ENCODE measurements at regions not wholly inside any gene's neighbourhood (a gene's known extent, or its start where the extent isn't known, plus 50 kb on each side); places are given as distances from the start of the nearest gene placed in this dataset.
"Not testable (repeated sequence)": the region's sequence is repeated elsewhere in the genome, so short reads cannot be mapped to it uniquely, and the experiment has no call there.

GRCh38 chr1:82091265-82091664 is 290.5 kb downstream of the ADGRL2 start:
- ATAC-seq = no peak
- Mint-ChIP-seq H3K4me3 (no peak overlapping the region), H3K27me3 (no peaks in the 10 kb centered on the region), H3K27ac (no peak overlapping the region), H3K4me1 (no peaks in the 10 kb centered on the region), H3K9me3 (no peaks in the 10 kb centered on the region), H3K36me3 (no peaks in the 10 kb centered on the region)

- ATAC-seq = no peak
- Mint-ChIP-seq H3K27ac (no peak overlapping the region), H3K36me3 (no peaks in the 10 kb centered on the region), H3K9me3 (no peaks in the 10 kb centered on the region), H3K4me1 (no peaks in the 10 kb centered on the region), H3K4me3 (no peak overlapping the region), H3K27me3 (no peaks in the 10 kb centered on the region)
Measured at GRCh38 chr1:82090104-82090503, 289.4 kb downstream of the ADGRL2 start.

- Mint-ChIP-seq H3K27ac (no peak overlapping the region), H3K36me3 (no peaks in the 10 kb centered on the region)
Measured at GRCh38 chr1:82086739-82087138, 286.0 kb downstream of the ADGRL2 start.

GRCh38 chr1:82079607-82080006 is 278.9 kb downstream of the ADGRL2 start:
- ATAC-seq = no peak
- no peaks in the 10 kb centered on the region for H3K9me3 Mint-ChIP-seq

More at GRCh38 chr1:82086739-82087138, 286.0 kb downstream of the ADGRL2 start:
- Mint-ChIP-seq H3K4me3 (no peak overlapping the region), H3K4me1 (no peaks in the 10 kb centered on the region), H3K27me3 (no peaks in the 10 kb centered on the region), H3K9me3 (no peaks in the 10 kb centered on the region)
- no peak for ATAC-seq

DNA sequence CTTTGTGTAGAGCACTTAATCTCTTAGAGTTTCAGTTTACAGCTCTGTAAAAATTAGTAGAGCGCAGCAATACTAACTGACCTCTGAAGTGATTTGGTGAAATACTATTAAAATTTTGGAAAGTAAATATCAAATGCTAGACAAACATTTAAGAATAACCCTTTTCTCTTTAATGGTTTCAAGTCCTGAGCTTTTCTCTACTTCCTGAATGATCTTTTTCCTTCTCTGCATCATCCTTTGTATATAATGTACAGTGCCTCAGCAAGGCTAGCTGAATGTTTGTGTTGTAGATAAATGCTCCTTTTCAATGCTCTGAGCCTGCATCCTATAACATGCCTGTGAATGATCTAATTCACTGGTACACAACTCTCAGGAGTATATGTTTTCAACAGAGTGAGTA is 272.9 kb downstream of the ADGRL2 start:
- H3K4me1 Mint-ChIP-seq = no peaks in the 10 kb centered on the region
- H3K27me3 Mint-ChIP-seq = no peaks in the 10 kb centered on the region
- H3K9me3 Mint-ChIP-seq = peaks cover 4% of the 10 kb centered on the region
- no peak for ATAC-seq
- no peaks in the 10 kb centered on the region for H3K36me3 Mint-ChIP-seq
- H3K4me3 Mint-ChIP-seq = no peak overlapping the region
- no peak overlapping the region for H3K27ac Mint-ChIP-seq

More at GRCh38 chr1:82079607-82080006, 278.9 kb downstream of the ADGRL2 start:
- Mint-ChIP-seq H3K27me3 (no peaks in the 10 kb centered on the region), H3K4me3 (no peak overlapping the region), H3K36me3 (no peaks in the 10 kb centered on the region), H3K27ac (no peak overlapping the region), H3K4me1 (no peaks in the 10 kb centered on the region)

DNA sequence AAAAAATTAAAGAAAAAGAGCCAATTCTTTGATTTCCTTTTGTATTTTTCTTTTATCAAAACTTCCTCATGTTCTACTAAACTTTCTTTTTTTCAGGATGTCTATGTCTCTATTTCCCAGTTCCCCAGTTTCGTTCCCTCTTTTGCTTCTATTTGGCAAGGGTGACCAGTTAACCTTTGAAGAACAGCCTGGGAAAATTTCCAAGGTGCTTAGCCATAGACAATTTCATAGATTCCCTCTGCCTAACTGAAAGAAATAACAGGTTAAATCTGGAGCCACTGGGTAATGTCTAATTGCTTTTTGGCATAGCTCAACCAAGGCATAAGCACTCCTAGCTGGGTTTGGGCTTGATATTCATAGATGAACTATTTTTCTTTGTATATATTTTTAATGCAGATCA is 272.3 kb downstream of the ADGRL2 start:
- Mint-ChIP-seq H3K36me3 (no peaks in the 10 kb centered on the region), H3K27ac (no peak overlapping the region), H3K4me3 (no peak overlapping the region), H3K4me1 (no peaks in the 10 kb centered on the region), H3K27me3 (no peaks in the 10 kb centered on the region), H3K9me3 (peaks cover 4% of the 10 kb centered on the region)
- no peak for ATAC-seq

DNA sequence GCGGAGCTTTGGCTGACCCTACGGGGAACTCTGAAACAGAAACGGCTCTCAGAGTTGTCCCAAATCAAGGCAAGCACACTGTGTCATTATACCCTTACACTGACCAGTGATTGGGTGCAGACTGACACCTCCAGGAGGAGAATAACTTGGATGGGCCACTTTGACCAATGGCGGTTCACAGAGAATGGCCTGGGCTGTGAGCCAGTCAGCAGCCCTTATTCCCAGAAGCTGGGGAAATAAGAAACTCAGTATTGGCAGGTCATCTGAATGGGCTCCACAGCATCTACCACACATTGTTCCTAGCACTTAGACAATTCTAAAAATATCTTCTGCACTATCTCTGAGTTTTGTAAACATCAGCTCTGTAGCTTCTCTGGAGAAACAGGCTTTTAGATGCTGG is 265.2 kb downstream of the ADGRL2 start:
- Mint-ChIP-seq H3K27ac (no peak overlapping the region), H3K36me3 (no peaks in the 10 kb centered on the region), H3K27me3 (no peaks in the 10 kb centered on the region), H3K9me3 (peaks cover 4% of the 10 kb centered on the region), H3K4me1 (no peaks in the 10 kb centered on the region), H3K4me3 (no peak overlapping the region)
- no peak for ATAC-seq

DNA sequence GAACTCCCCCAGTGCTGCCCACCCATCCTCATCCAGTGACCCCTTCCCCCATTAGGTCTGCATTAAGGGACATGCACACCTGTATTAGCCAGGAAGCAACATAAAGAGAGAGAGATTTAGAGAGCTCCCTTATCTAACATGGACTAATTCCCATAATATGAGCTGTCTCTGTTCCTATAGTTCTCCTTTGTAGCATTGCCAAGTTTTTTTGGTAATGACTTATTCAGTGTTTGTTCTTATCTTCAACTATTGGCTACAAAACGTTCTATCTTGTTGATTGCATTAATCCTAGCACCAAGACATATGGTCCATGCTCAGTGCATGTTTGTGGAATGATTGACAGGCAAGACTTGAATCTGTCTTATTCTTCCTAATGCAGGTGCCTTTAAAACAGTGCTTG is 264.0 kb downstream of the ADGRL2 start:
- Mint-ChIP-seq H3K9me3 (no peaks in the 10 kb centered on the region), H3K27ac (no peak overlapping the region), H3K4me3 (no peak overlapping the region), H3K36me3 (no peaks in the 10 kb centered on the region), H3K27me3 (no peaks in the 10 kb centered on the region), H3K4me1 (no peaks in the 10 kb centered on the region)
- ATAC-seq = no peak

- ATAC-seq = no peak
- no peaks in the 10 kb centered on the region for H3K36me3 Mint-ChIP-seq
- H3K4me1 Mint-ChIP-seq = no peaks in the 10 kb centered on the region
- no peaks in the 10 kb centered on the region for H3K9me3 Mint-ChIP-seq
- H3K4me3 Mint-ChIP-seq = no peak overlapping the region
- no peaks in the 10 kb centered on the region for H3K27me3 Mint-ChIP-seq
- no peak overlapping the region for H3K27ac Mint-ChIP-seq
Measured at GRCh38 chr1:82062206-82062605, 261.5 kb downstream of the ADGRL2 start.

DNA sequence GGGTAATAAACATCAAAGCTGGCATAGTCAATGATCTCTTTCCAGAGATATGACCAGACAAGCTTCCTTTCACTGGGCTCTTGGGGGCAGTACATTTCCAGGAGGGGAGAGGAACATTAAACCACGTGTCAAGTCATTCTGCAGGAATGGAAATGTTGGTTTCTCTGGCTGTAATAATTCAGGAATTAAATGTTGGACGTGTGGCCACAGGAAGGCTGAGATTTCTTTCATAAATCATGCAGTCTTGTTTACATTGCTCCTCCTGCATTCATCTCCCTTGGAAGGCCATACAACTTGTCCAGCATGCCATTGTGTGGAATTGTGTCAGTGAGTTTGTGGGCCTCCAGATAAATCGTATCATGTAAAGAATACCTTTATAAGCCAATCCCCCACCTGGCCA is 259.2 kb downstream of the ADGRL2 start:
- Mint-ChIP-seq H3K4me1 (no peaks in the 10 kb centered on the region), H3K9me3 (no peaks in the 10 kb centered on the region), H3K27ac (no peak overlapping the region), H3K4me3 (no peak overlapping the region), H3K27me3 (no peaks in the 10 kb centered on the region), H3K36me3 (no peaks in the 10 kb centered on the region)
- no peak for ATAC-seq

DNA sequence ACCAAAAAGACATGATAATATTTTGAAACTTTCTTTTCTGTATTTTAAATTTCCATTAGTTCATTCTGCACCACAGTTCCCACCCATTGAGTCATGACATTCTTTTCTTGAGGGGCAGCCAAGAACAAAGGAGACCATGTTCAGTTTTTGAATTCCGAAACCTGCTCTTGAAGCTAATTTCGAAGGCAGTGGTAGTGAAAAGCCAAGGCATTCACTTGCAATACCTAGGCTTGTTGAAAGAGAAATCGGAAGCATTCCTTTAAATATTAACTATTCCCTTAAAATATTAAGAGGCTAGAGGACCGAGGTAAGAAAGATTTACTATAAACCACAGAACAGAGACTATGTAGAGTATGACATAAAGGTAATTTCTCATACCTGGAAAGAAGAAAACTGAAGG is 256.3 kb downstream of the ADGRL2 start:
- Mint-ChIP-seq H3K36me3 (no peaks in the 10 kb centered on the region), H3K4me1 (no peaks in the 10 kb centered on the region), H3K27ac (no peak overlapping the region), H3K4me3 (no peak overlapping the region), H3K9me3 (no peaks in the 10 kb centered on the region), H3K27me3 (no peaks in the 10 kb centered on the region)
- ATAC-seq = no peak

- H3K9me3 Mint-ChIP-seq, H3K4me1 Mint-ChIP-seq, H3K4me3 Mint-ChIP-seq, H3K36me3 Mint-ChIP-seq, ATAC-seq, H3K27me3 Mint-ChIP-seq, H3K27ac Mint-ChIP-seq: not testable (repeated sequence)
Measured at GRCh38 chr1:82055375-82055774, 254.6 kb downstream of the ADGRL2 start.

- Mint-ChIP-seq H3K4me3 (no peak overlapping the region), H3K27me3 (no peaks in the 10 kb centered on the region), H3K36me3 (no peaks in the 10 kb centered on the region), H3K27ac (no peak overlapping the region), H3K4me1 (no peaks in the 10 kb centered on the region), H3K9me3 (no peaks in the 10 kb centered on the region)
- no peak for ATAC-seq
Measured at GRCh38 chr1:82052563-82052962, 251.8 kb downstream of the ADGRL2 start.

- Mint-ChIP-seq H3K36me3 (no peaks in the 10 kb centered on the region), H3K4me3 (no peak overlapping the region), H3K27me3 (no peaks in the 10 kb centered on the region), H3K27ac (no peak overlapping the region), H3K9me3 (no peaks in the 10 kb centered on the region), H3K4me1 (no peaks in the 10 kb centered on the region)
- ATAC-seq = no peak
Measured at GRCh38 chr1:82048596-82048995, 247.9 kb downstream of the ADGRL2 start.

DNA sequence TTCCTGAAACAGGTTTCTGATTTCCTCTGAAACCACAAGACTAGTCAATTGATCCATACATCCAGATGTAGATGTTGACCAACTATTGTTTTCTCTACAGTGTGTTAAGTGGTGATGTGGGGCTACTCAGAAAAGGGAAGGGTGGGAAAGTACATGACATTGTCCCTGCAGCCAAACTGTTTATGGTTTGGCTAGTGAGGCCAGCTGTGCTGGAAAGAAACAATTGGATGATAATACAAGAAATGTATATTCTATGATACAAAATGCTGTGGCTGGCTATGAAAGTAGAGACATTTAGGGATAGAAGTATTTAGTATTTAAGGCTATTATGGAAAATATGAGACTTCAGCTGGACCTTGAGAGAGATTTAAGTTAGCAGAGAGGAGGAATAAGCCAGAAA is 244.5 kb downstream of the ADGRL2 start:
- no peak overlapping the region for H3K4me3 Mint-ChIP-seq
- no peaks in the 10 kb centered on the region for H3K27me3 Mint-ChIP-seq
- ATAC-seq = no peak
- no peaks in the 10 kb centered on the region for H3K36me3 Mint-ChIP-seq
- no peaks in the 10 kb centered on the region for H3K4me1 Mint-ChIP-seq
- H3K27ac Mint-ChIP-seq = no peak overlapping the region
- H3K9me3 Mint-ChIP-seq = no peaks in the 10 kb centered on the region

GRCh38 chr1:82044536-82044935 is 243.8 kb downstream of the ADGRL2 start:
- no peak overlapping the region for H3K27ac Mint-ChIP-seq
- no peak for ATAC-seq

DNA sequence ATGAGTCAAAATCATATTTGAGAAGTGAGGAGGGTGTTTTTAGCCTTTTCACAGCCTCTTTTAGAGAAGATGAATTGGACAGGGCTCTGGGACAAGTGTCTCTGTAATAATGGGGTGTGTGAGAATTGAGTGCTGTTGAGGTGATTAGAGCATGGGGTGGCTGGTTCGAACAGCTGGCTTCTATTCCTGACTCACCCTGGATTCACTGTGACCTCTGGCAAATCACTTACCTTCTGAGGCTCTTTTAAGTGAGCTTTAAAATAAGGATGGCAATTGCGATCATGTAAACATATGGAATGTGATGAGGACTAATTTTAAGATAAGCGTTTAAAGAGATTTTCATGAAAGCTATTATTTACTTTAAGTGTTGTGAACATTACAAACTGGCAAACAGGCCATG is 243.4 kb downstream of the ADGRL2 start:
- Mint-ChIP-seq H3K4me3 (no peak overlapping the region), H3K27ac (no peak overlapping the region), H3K4me1 (no peaks in the 10 kb centered on the region), H3K36me3 (no peaks in the 10 kb centered on the region), H3K27me3 (no peaks in the 10 kb centered on the region), H3K9me3 (no peaks in the 10 kb centered on the region)
- no peak for ATAC-seq

More at GRCh38 chr1:82044536-82044935, 243.8 kb downstream of the ADGRL2 start:
- H3K4me1 Mint-ChIP-seq = no peaks in the 10 kb centered on the region
- no peaks in the 10 kb centered on the region for H3K36me3 Mint-ChIP-seq
- H3K4me3 Mint-ChIP-seq = no peak overlapping the region
- no peaks in the 10 kb centered on the region for H3K9me3 Mint-ChIP-seq
- no peaks in the 10 kb centered on the region for H3K27me3 Mint-ChIP-seq
